ENCODE measurements at regions not wholly inside any gene's neighbourhood (a gene's known extent, or its start where the extent isn't known, plus 50 kb on each side); places are given as distances from the start of the nearest gene placed in this dataset.

GRCh38 chr13:106772006-106772601 is 204.2 kb upstream of the ARGLU1 start:
- intact Hi-C loops (cut with micrococcal nuclease), result no loop called here

GRCh38 chr13:106768991-106769390 is 201.1 kb upstream of the ARGLU1 start:
- intact Hi-C loops (cut with micrococcal nuclease), result no loop called here

- intact Hi-C loops (cut with micrococcal nuclease), result no loop called here
These were observed 194.8 kb upstream of the ARGLU1 start for GRCh38 chr13:106762708-106763107.

GRCh38 chr13:106756446-106756845 is 188.5 kb upstream of the ARGLU1 start:
- intact Hi-C loops (cut with micrococcal nuclease), result no loop called here

- intact Hi-C loops (cut with micrococcal nuclease), result no loop called here
These were observed 187.6 kb upstream of the ARGLU1 start for GRCh38 chr13:106755542-106755941.

GRCh38 chr13:106753251-106753650 is 185.3 kb upstream of the ARGLU1 start:
- intact Hi-C loops (cut with micrococcal nuclease), result no loop called here

GRCh38 chr13:106752584-106753170 is 184.7 kb upstream of the ARGLU1 start:
- intact Hi-C loops (cut with micrococcal nuclease), result no loop called here

GRCh38 chr13:106748785-106749184 is 180.8 kb upstream of the ARGLU1 start:
- intact Hi-C loops (cut with micrococcal nuclease), result no loop called here

GRCh38 chr13:106744516-106744915 is 176.6 kb upstream of the ARGLU1 start:
- intact Hi-C loops (cut with micrococcal nuclease), result no loop called here

GRCh38 chr13:106738186-106738678 is 170.3 kb upstream of the ARGLU1 start:
- intact Hi-C loops (cut with micrococcal nuclease), result no loop called here

- intact Hi-C loops (cut with micrococcal nuclease), result no loop called here
These were observed 169.0 kb upstream of the ARGLU1 start for GRCh38 chr13:106736941-106737340.

GRCh38 chr13:106734198-106734597 is 166.3 kb upstream of the ARGLU1 start:
- intact Hi-C loops (cut with micrococcal nuclease), result no loop called here

GRCh38 chr13:106723036-106723435 is 155.1 kb upstream of the ARGLU1 start:
- intact Hi-C loops (cut with micrococcal nuclease), result no loop called here

- intact Hi-C loops (cut with micrococcal nuclease), result no loop called here
These were observed 154.7 kb upstream of the ARGLU1 start for GRCh38 chr13:106722620-106723019.

GRCh38 chr13:106721599-106721998 is 153.7 kb upstream of the ARGLU1 start:
- intact Hi-C loops (cut with micrococcal nuclease), result no loop called here

- intact Hi-C loops (cut with micrococcal nuclease), result no loop called here
These were observed 146.5 kb upstream of the ARGLU1 start for GRCh38 chr13:106714271-106714982.

- intact Hi-C loops (cut with micrococcal nuclease), result no loop called here
These were observed 144.4 kb upstream of the ARGLU1 start for GRCh38 chr13:106712381-106712780.

GRCh38 chr13:106710266-106710665 is 142.3 kb upstream of the ARGLU1 start:
- intact Hi-C loops (cut with micrococcal nuclease), result no loop called here

GRCh38 chr13:106709522-106709921 is 141.6 kb upstream of the ARGLU1 start:
- intact Hi-C loops (cut with micrococcal nuclease), result no loop called here

- intact Hi-C loops (cut with micrococcal nuclease), result no loop called here
These were observed 134.6 kb upstream of the ARGLU1 start for GRCh38 chr13:106702505-106702904.

GRCh38 chr13:106701771-106702341 is 133.9 kb upstream of the ARGLU1 start:
- intact Hi-C loops (cut with micrococcal nuclease), result no loop called here

GRCh38 chr13:106700439-106700838 is 132.5 kb upstream of the ARGLU1 start:
- intact Hi-C loops (cut with micrococcal nuclease), result no loop called here
